HG03469 (cell line): ENCODE measurements at regions not wholly inside any gene's neighbourhood (a gene's known extent, or its start where the extent isn't known, plus 50 kb on each side); places are given as distances from the start of the nearest gene placed in this dataset.

Source experiments
- ATAC-seq: cut with Tn5 transposase; IDR thresholded peaks from one replicate; pipeline ENCODE4 v1.9.1; 2021; ENCODE audit warnings: mild to moderate bottlenecking, moderate library complexity, moderate number of reproducible peaks; ENCODE audit not compliant: unreplicated experiment

- ATAC-seq, result no peak
Measured at GRCh38 chr11:104464691-104465090, 300.7 kb upstream of the PDGFD start.

GRCh38 chr11:104462341-104462740, 298.4 kb upstream of the PDGFD start:
- ATAC-seq, result no peak

- ATAC-seq, result no peak
Measured at GRCh38 chr11:104451197-104451893, 287.4 kb upstream of the PDGFD start.

- no peak for ATAC-seq
Measured at GRCh38 chr11:104443387-104443786, 279.4 kb upstream of the PDGFD start.

GRCh38 chr11:104442321-104442720, 278.4 kb upstream of the PDGFD start:
- no peak for ATAC-seq

- ATAC-seq, result no peak
Measured at GRCh38 chr11:104435494-104435893, 271.5 kb upstream of the PDGFD start.

- no peak for ATAC-seq
Measured at GRCh38 chr11:104433751-104434150, 269.8 kb upstream of the PDGFD start.

GRCh38 chr11:104432981-104433380, 269.0 kb upstream of the PDGFD start:
- no peak for ATAC-seq

GRCh38 chr11:104432526-104432925, 268.6 kb upstream of the PDGFD start:
- ATAC-seq, result no peak

GRCh38 chr11:104422324-104422944, 258.5 kb upstream of the PDGFD start:
- ATAC-seq, result no peak

GRCh38 chr11:104410336-104410735, 246.4 kb upstream of the PDGFD start:
- no peak for ATAC-seq

GRCh38 chr11:104408630-104409029, 244.7 kb upstream of the PDGFD start:
- no peak for ATAC-seq

- ATAC-seq, result no peak
Measured at GRCh38 chr11:104405277-104405676, 241.3 kb upstream of the PDGFD start.

- no peak for ATAC-seq
Measured at GRCh38 chr11:104404231-104405175, 240.6 kb upstream of the PDGFD start.

- no peak for ATAC-seq
Measured at GRCh38 chr11:104402812-104403521, 239.0 kb upstream of the PDGFD start.

- no peak for ATAC-seq
Measured at GRCh38 chr11:104394508-104394907, 230.6 kb upstream of the PDGFD start.

- no peak for ATAC-seq
Measured at GRCh38 chr11:104390651-104391050, 226.7 kb upstream of the PDGFD start.

GRCh38 chr11:104385884-104386283, 221.9 kb upstream of the PDGFD start:
- ATAC-seq, result no peak

- no peak for ATAC-seq
Measured at GRCh38 chr11:104380358-104380757, 216.4 kb upstream of the PDGFD start.

GRCh38 chr11:104372111-104372510, 208.2 kb upstream of the PDGFD start:
- ATAC-seq, result no peak

GRCh38 chr11:104370478-104370877, 206.5 kb upstream of the PDGFD start:
- ATAC-seq, result peak; percentile 76
